ENCODE measurements at regions not wholly inside any gene's neighbourhood (a gene's known extent, or its start where the extent isn't known, plus 50 kb on each side); places are given as distances from the start of the nearest gene placed in this dataset.

DNA sequence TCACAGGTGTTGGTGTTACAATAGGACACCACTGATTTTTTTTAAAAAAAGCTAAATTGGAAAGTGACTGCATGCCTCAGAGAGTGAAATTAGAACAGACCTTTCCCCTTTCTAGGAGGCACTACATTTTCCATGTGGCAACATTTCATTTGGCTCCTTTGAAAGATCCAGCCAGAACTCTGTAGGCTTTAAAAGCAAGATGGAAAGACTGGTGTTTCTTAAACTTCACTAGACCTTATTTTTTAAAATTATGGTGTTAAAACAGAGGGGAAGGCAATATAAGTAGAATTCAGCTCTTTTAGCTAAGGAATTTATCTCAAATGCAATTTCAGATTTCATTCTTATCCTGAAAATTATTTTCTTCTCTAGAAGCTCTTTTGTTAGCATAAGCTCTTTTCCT lies 317.6 kb upstream of the TGFBR2 start:
- TF ChIP-seq, protein P1, sequence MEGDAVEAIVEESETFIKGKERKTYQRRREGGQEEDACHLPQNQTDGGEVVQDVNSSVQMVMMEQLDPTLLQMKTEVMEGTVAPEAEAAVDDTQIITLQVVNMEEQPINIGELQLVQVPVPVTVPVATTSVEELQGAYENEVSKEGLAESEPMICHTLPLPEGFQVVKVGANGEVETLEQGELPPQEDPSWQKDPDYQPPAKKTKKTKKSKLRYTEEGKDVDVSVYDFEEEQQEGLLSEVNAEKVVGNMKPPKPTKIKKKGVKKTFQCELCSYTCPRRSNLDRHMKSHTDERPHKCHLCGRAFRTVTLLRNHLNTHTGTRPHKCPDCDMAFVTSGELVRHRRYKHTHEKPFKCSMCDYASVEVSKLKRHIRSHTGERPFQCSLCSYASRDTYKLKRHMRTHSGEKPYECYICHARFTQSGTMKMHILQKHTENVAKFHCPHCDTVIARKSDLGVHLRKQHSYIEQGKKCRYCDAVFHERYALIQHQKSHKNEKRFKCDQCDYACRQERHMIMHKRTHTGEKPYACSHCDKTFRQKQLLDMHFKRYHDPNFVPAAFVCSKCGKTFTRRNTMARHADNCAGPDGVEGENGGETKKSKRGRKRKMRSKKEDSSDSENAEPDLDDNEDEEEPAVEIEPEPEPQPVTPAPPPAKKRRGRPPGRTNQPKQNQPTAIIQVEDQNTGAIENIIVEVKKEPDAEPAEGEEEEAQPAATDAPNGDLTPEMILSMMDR (IDR thresholded peaks at IDR 0.05) = no peak
- no peak for TF ChIP-seq POLR2A (IDR thresholded peaks at IDR 0.05)

Data from Peyer's patch (tissue), 4 donors.